ENCODE measurements at regions not wholly inside any gene's neighbourhood (a gene's known extent, or its start where the extent isn't known, plus 50 kb on each side); places are given as distances from the start of the nearest gene placed in this dataset.

DNA sequence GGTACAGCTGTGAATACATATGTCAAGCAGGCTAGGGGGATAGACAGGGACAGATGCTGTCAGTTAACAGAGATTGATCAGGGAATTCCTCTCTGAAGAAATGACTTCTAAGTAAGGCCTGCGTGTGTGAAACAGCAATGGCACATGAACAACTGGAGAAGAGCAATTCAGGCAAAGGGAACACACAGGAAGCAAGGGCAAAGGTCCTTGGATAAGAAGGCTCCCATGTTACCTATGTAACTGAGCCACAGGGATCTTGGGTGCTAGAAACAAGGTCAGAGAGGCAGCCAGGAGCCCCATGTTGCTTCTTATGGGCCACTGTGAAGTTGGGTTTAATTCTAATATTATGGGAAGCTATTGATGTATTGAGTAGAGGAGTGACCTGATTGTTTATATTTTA is 373.7 kb upstream of the ACVR2A start:
- no peak overlapping the region for H3K27ac ChIP-seq
- DNase-seq = no peak
- H3K9me3 ChIP-seq = no peaks in the 10 kb centered on the region
- no peak overlapping the region for H3K4me3 ChIP-seq
- no peaks in the 10 kb centered on the region for H3K4me1 ChIP-seq
- no peaks in the 10 kb centered on the region for H3K36me3 ChIP-seq
- ATAC-seq = no peak
- TF ChIP-seq, protein P1, sequence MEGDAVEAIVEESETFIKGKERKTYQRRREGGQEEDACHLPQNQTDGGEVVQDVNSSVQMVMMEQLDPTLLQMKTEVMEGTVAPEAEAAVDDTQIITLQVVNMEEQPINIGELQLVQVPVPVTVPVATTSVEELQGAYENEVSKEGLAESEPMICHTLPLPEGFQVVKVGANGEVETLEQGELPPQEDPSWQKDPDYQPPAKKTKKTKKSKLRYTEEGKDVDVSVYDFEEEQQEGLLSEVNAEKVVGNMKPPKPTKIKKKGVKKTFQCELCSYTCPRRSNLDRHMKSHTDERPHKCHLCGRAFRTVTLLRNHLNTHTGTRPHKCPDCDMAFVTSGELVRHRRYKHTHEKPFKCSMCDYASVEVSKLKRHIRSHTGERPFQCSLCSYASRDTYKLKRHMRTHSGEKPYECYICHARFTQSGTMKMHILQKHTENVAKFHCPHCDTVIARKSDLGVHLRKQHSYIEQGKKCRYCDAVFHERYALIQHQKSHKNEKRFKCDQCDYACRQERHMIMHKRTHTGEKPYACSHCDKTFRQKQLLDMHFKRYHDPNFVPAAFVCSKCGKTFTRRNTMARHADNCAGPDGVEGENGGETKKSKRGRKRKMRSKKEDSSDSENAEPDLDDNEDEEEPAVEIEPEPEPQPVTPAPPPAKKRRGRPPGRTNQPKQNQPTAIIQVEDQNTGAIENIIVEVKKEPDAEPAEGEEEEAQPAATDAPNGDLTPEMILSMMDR (IDR thresholded peaks at IDR 0.05) = no peak
- no peaks in the 10 kb centered on the region for H3K27me3 ChIP-seq
- intact Hi-C loops (cut with DNase I) = no loop called here

DNA sequence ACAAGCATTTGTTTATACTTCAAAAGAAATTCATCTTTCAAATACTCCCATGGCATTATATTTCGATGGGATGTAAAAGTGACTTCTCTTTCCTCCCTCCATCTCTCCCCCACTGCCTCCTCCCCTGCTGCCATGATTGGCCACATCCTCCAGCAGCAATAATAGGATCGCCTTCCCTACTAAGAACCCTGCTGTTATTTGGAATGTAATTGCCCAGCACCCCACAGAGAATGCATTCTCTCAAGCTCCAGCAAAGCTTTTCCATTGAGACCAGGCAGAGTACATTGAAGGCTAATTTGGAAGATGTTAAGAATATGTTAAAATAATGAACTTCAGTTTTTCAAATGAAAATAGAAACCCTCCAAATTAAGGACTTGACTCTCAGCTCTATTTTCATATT is 375.4 kb upstream of the ACVR2A start:
- Histone ChIP-seq H3K4me1 (no peaks in the 10 kb centered on the region), H3K9me3 (no peaks in the 10 kb centered on the region), H3K27ac (no peak overlapping the region), H3K36me3 (no peaks in the 10 kb centered on the region), H3K4me3 (no peak overlapping the region), H3K27me3 (no peaks in the 10 kb centered on the region)
- DNase-seq (no peak), ATAC-seq (no peak)
- intact Hi-C loops (cut with DNase I) = no loop called here
- TF ChIP-seq, protein P1 (IDR thresholded peaks at IDR 0.05) = no peak

DNA sequence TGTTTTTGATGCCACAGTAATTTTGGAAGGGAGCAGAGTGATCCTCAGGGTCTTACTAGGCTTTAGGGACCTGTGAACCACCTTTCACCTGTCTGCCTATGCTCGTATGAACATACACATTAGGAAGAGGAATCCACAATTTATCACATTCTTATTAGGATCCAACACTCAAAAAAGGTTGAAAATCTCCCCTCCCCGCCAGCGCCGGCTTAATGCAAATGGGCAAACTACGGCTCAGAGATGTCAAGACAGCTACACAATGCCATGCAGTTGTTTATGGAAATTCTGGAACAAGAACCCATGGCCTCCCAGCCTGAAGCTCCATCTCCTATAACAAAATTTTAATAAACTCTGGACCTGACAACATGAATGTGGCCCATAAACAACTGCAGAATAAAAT is 375.9 kb upstream of the ACVR2A start:
- no peak overlapping the region for H3K4me3 ChIP-seq
- no peaks in the 10 kb centered on the region for H3K27me3 ChIP-seq
- ATAC-seq (no peak), DNase-seq (no peak)
- H3K9me3 ChIP-seq = no peaks in the 10 kb centered on the region
- H3K36me3 ChIP-seq = no peaks in the 10 kb centered on the region
- H3K27ac ChIP-seq = no peak overlapping the region
- intact Hi-C loops (cut with DNase I) = no loop called here
- TF ChIP-seq, protein P1 (IDR thresholded peaks at IDR 0.05) = no peak
- no peaks in the 10 kb centered on the region for H3K4me1 ChIP-seq

DNA sequence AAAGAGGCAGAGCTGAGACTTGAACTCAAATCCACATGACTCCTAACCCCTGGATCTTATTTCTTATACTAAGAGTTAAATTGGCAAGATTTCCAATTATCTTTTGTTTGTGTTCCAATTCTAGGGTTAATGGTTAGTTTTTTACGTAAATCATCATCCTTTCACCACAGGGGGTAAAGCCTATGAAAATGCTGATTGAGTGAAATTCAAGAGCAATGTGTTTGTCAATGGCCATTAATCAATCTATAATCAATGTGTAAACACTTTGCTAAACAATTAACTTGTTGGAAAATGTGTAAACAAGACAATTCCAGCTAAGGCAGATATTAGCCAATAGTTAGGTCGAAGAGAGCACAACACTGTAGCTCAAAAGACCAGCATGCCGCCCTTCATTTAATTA is 376.5 kb upstream of the ACVR2A start:
- H3K4me3 ChIP-seq = no peak overlapping the region
- H3K27ac ChIP-seq = no peak overlapping the region
- no peaks in the 10 kb centered on the region for H3K36me3 ChIP-seq
- ATAC-seq (no peak), DNase-seq (no peak)
- intact Hi-C loops (cut with DNase I) = no loop called here
- no peaks in the 10 kb centered on the region for H3K4me1 ChIP-seq
- TF ChIP-seq, protein P1 (IDR thresholded peaks at IDR 0.05) = no peak
- no peaks in the 10 kb centered on the region for H3K9me3 ChIP-seq
- no peaks in the 10 kb centered on the region for H3K27me3 ChIP-seq

DNA sequence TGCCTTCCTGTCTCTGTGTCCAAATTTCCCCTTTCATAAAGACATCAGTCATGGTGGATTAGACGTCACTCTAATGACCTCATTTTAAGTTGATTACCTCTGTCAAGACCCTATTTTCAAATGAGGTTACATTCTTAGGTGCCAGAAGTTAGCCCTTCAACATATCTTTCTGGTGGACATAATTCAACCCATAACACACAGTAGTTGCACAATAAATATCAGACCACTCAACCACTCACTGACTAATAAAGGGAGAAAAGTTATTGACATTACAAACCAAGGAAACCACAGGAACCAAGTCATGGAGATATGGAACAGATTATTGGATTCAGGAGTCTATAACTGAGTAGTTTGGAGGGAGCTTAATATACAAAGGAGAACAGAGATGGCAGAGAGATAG is 377.4 kb upstream of the ACVR2A start:
- H3K27ac ChIP-seq = no peak overlapping the region
- intact Hi-C loops (cut with DNase I) = no loop called here
- DNase-seq (no peak), ATAC-seq (no peak)
- H3K27me3 ChIP-seq = no peaks in the 10 kb centered on the region
- H3K36me3 ChIP-seq = no peaks in the 10 kb centered on the region
- no peaks in the 10 kb centered on the region for H3K9me3 ChIP-seq
- no peak overlapping the region for H3K4me3 ChIP-seq
- H3K4me1 ChIP-seq = no peaks in the 10 kb centered on the region
- TF ChIP-seq, protein P1 (IDR thresholded peaks at IDR 0.05) = no peak

DNA sequence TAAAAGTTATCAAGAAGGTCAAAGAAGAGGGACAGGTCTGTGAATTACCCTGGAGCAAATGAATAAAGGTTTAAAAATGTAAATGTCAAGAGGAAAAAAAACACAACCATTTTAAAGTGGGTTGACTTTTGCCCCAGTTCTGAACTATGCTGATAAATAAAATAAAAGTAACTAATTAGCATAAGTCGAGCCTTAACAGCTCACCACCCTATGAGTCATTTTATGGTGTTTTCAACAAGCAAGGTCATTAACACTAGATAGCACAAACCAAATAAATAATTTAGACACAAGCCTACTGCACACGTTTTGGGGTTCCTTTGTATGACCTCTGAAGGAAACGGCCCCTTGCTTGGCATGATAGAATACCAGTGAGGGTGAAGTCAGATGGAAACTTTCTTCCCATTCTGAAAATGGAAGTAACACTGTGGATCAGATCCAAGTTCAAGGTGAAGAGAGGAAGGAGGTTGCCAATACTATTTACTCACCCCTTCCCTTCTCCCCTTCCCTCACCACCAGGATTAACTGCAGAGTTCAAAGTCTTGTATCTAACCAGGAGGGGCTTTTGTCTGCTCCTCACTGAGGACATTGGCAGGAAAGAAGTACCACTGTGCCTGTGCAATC is 380.0 kb upstream of the ACVR2A start:
- Histone ChIP-seq H3K9me3 (no peaks in the 10 kb centered on the region), H3K4me1 (no peaks in the 10 kb centered on the region), H3K4me3 (no peak overlapping the region), H3K27ac (no peak overlapping the region), H3K27me3 (no peaks in the 10 kb centered on the region), H3K36me3 (no peaks in the 10 kb centered on the region)
- DNase-seq (no peak), ATAC-seq (no peak)
- TF ChIP-seq, protein P1 (IDR thresholded peaks at IDR 0.05) = no peak
- intact Hi-C loops (cut with DNase I) = no loop called here
